ELR (cell line): ENCODE measurements at regions not wholly inside any gene's neighbourhood (a gene's known extent, or its start where the extent isn't known, plus 50 kb on each side); places are given as distances from the start of the nearest gene placed in this dataset.

Experiments used
- DNase-seq: peaks from one replicate; pipeline ENCODE4 v3.0.0-alpha.2; 2015; ENCODE audit warnings: low read depth

- DNase-seq = no peak
Observed at GRCh38 chr18:69330385-69331005, 70.2 kb upstream of the DOK6 start.

- no peak for DNase-seq
Observed at GRCh38 chr18:69349912-69350597, 50.6 kb upstream of the DOK6 start.
